Nephron progenitor cell (in vitro differentiated cells): ENCODE measurements at regions not wholly inside any gene's neighbourhood (a gene's known extent, or its start where the extent isn't known, plus 50 kb on each side); places are given as distances from the start of the nearest gene placed in this dataset.

Experiments used
- DNase-seq: peaks from one replicate; pipeline ENCODE4 v3.0.0; 2021
- H3K27ac Mint-ChIP-seq: 2 replicates; pipeline ENCODE4 v1.8.0; 2021; ENCODE audit warnings: mild to moderate bottlenecking, moderate library complexity, mixed read lengths
- H3K27me3 Mint-ChIP-seq: 2 replicates; pipeline ENCODE4 v1.8.0; 2021; ENCODE audit warnings: mild to moderate bottlenecking, low read depth, mixed read lengths; ENCODE audit not compliant: poor library complexity
- H3K36me3 Mint-ChIP-seq: 2 replicates; pipeline ENCODE4 v1.8.0; 2021; ENCODE audit warnings: low read depth, mixed read lengths
- H3K4me1 Mint-ChIP-seq: 2 replicates; pipeline ENCODE4 v1.8.0; 2021; ENCODE audit warnings: mixed read lengths
- H3K4me3 Mint-ChIP-seq: 2 replicates; pipeline ENCODE4 v1.8.0; 2021; ENCODE audit warnings: mild to moderate bottlenecking, moderate library complexity, mixed read lengths
- H3K9me3 Mint-ChIP-seq: 2 replicates; pipeline ENCODE4 v1.8.0; 2021; ENCODE audit warnings: mild to moderate bottlenecking, moderate library complexity, mixed read lengths
- CTCF ChIP-seq: fragments of 200-600 bp; sonication (generic); IDR thresholded peaks from 2 replicates; pipeline ENCODE4 v1.5.0; 2021; ENCODE audit warnings: antibody characterized with exemption

DNA sequence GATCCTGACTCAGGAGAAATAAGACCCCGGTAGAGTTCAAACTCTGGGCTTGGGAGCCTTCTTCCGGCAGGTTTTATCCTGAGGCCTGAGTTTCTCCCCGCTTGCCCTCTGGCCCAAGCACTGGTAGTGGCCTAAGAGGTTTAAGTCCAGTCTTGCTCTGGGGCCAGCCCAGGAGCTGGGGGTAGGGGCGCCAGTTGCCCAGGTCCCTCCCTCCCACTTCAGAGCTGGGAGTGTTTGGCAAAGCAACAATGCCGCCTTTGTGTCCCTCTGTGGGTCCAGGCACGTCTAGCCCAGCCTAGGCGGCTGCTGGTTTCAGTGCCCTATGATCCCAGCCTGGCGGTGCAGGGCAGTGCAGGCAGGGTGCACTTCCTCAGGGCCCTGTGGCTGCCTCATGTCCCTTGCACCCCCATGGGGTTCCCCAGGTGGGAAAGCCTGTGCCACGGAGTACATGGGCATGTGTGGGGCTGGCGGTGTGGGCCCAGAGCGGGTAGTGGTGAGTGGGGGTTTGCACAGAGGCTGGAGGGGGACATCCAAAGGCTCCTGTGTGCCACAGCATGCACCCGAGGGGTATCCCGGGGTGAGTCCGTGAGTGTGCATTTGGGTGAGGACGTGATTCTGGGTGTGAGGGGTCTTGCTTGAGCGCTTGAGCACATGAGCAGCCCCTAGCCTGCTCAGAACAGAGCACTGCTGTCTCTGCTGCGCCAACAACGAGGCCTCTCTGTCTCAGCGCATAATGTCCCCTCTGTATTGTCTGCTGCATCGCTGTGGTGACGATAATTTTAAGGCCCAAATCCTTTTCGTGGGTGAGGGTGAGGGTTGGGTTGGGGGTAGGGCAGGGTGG, 61.7 kb upstream of the PSD2 start:
- Mint-ChIP-seq H3K9me3 (no peaks in the 10 kb centered on the region), H3K36me3 (no peaks in the 10 kb centered on the region), H3K4me3 (no peak overlapping the region), H3K27me3 (no peaks in the 10 kb centered on the region), H3K4me1 (peaks cover 36% of the 10 kb centered on the region), H3K27ac (peak overlapping the region; percentile 91)
- DNase-seq: no peak
- no peak for TF ChIP-seq CTCF

DNA sequence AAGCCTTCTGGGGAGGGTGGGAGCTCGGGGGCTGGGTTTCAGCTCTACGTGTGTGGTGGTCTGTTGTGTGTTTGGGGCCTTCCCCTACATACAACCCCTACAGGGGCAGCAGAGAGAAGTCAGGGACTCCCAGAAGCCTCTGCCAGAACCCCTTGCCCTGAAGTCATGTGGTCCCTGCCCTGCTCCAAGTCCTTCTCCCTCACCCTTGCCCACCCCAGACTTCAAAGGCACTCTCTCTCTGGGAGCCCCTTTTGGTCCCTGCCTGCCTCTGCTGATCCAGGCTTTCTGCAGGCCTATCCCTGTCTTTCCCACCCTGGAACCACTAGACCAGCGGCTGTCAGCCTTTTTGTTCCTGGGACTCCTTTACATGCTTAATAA, 61.1 kb upstream of the PSD2 start:
- H3K4me1 Mint-ChIP-seq: peaks cover 42% of the 10 kb centered on the region
- no peak for DNase-seq
- no peak overlapping the region for H3K4me3 Mint-ChIP-seq
- no peaks in the 10 kb centered on the region for H3K9me3 Mint-ChIP-seq
- TF ChIP-seq CTCF: no peak
- H3K27ac Mint-ChIP-seq: peak overlapping the region; percentile 59
- no peaks in the 10 kb centered on the region for H3K36me3 Mint-ChIP-seq
- no peaks in the 10 kb centered on the region for H3K27me3 Mint-ChIP-seq

- Mint-ChIP-seq H3K9me3 (no peaks in the 10 kb centered on the region), H3K27ac (peak overlapping the region; percentile 83), H3K36me3 (no peaks in the 10 kb centered on the region), H3K27me3 (peaks cover 5% of the 10 kb centered on the region), H3K4me3 (no peak overlapping the region), H3K4me1 (peaks cover 72% of the 10 kb centered on the region)
- no peak for TF ChIP-seq CTCF
- DNase-seq: no peak
These were observed 57.1 kb upstream of the PSD2 start for GRCh38 chr5:139738193-139739149.

DNA sequence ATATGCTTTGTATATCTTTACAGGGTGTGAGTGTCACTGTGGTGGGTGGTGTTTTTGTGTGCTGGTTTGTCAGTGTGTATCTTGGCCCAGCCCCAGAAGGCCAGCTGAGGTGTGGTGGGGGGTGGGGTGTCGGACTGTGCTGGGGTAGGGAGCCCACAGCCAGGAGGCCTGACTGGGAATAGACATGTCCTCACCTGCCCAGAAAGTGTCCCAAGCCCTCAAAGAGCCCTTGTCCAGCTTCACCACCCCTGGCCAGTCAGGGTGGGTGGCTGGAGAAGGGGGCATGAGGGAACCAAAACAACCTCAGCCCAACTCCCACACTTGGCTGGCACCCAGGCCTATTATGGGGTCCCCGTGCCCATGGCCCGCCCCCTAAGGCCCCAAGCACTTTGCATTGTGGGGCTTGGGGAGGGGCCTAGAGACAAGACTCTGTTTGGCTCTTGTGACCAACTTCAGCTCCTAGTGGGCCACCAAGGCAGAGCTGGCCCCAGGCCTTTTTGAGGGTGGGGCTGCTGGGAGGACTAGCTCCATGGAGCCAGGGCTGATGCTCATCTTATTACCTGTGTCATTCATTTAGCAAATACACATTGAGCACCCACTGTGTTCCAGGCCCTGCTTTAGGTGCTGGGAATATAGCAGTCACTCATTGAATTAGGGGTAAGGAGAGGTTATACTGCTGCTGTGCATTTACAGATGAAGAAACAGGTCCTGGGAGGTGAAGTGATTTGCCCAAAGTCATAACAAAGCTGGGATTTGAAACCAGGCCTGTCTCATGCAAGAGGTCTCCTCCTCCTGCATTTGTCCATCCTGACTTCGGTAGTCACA, 56.2 kb upstream of the PSD2 start:
- Mint-ChIP-seq H3K9me3 (no peaks in the 10 kb centered on the region), H3K4me3 (no peak overlapping the region), H3K4me1 (peaks cover 72% of the 10 kb centered on the region), H3K27ac (peak overlapping the region; percentile 15), H3K27me3 (peaks cover 5% of the 10 kb centered on the region), H3K36me3 (no peaks in the 10 kb centered on the region)
- DNase-seq: no peak
- TF ChIP-seq CTCF: no peak

DNA sequence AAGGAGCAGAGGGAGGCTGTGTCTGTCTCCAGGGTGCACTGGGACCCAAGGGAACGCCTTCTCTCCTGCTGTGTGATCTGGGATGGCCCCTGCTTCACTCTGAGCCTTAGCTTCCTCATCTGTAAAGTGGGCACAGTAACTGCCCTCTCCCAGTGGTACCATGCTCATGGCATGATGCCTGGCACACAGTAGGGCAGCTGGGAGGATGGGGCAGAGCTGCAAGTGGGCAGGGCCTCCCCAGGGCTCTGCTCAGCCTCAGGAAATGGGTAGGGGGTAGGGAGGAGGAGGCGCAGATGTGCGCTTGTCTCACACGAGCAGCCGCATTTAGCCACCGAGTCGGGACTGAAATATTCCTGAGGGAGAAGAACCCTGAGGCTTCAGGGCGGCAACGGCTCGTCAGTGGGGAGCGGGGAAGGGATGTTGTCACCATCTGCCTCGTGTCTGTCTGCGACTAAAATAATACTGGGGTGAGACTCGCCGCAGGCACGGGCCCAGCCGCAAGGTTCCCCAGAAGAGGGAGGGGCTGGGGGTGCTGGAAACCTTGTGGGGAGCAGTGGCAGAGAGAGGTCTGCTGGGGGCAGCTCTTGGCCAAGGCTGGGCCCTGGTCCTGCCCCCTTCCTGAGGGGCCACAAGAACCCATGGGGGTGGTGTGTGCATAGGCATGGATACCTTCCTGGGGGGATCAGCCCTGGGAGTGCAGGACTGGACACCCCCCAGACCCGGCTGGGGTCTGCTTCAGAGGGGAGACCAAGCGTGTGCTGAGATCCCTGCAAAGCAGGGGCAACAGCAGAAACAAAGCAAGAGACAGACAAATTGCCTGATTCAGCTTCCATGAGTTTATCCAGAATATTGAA, 55.2 kb upstream of the PSD2 start:
- DNase-seq: no peak
- no peak for TF ChIP-seq CTCF
- peaks cover 78% of the 10 kb centered on the region for H3K4me1 Mint-ChIP-seq
- no peaks in the 10 kb centered on the region for H3K9me3 Mint-ChIP-seq
- no peaks in the 10 kb centered on the region for H3K36me3 Mint-ChIP-seq
- H3K4me3 Mint-ChIP-seq: no peak overlapping the region
- H3K27ac Mint-ChIP-seq: no peak overlapping the region
- H3K27me3 Mint-ChIP-seq: peaks cover 5% of the 10 kb centered on the region
